ENCODE measurements at regions not wholly inside any gene's neighbourhood (a gene's known extent, or its start where the extent isn't known, plus 50 kb on each side); places are given as distances from the start of the nearest gene placed in this dataset.
"Not testable (repeated sequence)": the region's sequence is repeated elsewhere in the genome, so short reads cannot be mapped to it uniquely, and the experiment has no call there.

- H3K9me3 ChIP-seq (ENCODE audit: control insufficient read depth in 2 of 2, insufficient read depth in 1 of 2, low read length in 1 of 2); H3K4me1 ChIP-seq (ENCODE audit: control insufficient read depth in 2 of 2, insufficient read depth in 2 of 2, low read length in 2 of 2); H3K36me3 ChIP-seq (ENCODE audit: control insufficient read depth in 2 of 2, insufficient read depth in 2 of 2, low read length in 1 of 2); H3K27ac ChIP-seq (ENCODE audit: low read depth in 1 of 2, low read length in 1 of 2); DNase-seq (ENCODE audit: low read depth in 6 of 9, low spot score in 9 of 9); H3K27me3 ChIP-seq (ENCODE audit: control insufficient read depth in 2 of 2, insufficient read depth in 1 of 2, low read length in 1 of 2); H3K4me3 ChIP-seq (ENCODE audit: low read length in 2 of 2): not testable (repeated sequence)
- WGBS: 98% methylated on average over 2 of the region's 2 CpGs
These were observed 904.4 kb upstream of the HS3ST1 start for GRCh38 chr4:12333083-12333482.

- H3K36me3 ChIP-seq (ENCODE audit: control insufficient read depth in 2 of 2, insufficient read depth in 2 of 2, low read length in 1 of 2): no peaks in the 10 kb centered on the region
- 94% methylated on average over 1 of the region's 1 CpG for WGBS
These were observed 896.3 kb upstream of the HS3ST1 start for GRCh38 chr4:12324965-12325364.

GRCh38 chr4:12319765-12320164 lies 891.1 kb upstream of the HS3ST1 start:
- Histone ChIP-seq H3K36me3 (ENCODE audit: control insufficient read depth in 2 of 2, insufficient read depth in 2 of 2, low read length in 1 of 2) (no peaks in the 10 kb centered on the region), H3K27me3 (ENCODE audit: control insufficient read depth in 2 of 2, insufficient read depth in 1 of 2, low read length in 1 of 2) (no peaks in the 10 kb centered on the region), H3K27ac (ENCODE audit: low read depth in 1 of 2, low read length in 1 of 2) (no peak overlapping the region), H3K9me3 (ENCODE audit: control insufficient read depth in 2 of 2, insufficient read depth in 1 of 2, low read length in 1 of 2) (no peaks in the 10 kb centered on the region), H3K4me1 (ENCODE audit: control insufficient read depth in 2 of 2, insufficient read depth in 2 of 2, low read length in 2 of 2) (no peaks in the 10 kb centered on the region), H3K4me3 (ENCODE audit: low read length in 2 of 2) (no peak overlapping the region)
- no peak for DNase-seq (ENCODE audit: low read depth in 6 of 9, low spot score in 9 of 9)
- 83% methylated on average over 4 of the region's 4 CpGs for WGBS

More at GRCh38 chr4:12324965-12325364, 896.3 kb upstream of the HS3ST1 start:
- Histone ChIP-seq H3K4me3 (ENCODE audit: low read length in 2 of 2) (no peak overlapping the region), H3K27ac (ENCODE audit: low read depth in 1 of 2, low read length in 1 of 2) (no peak overlapping the region), H3K9me3 (ENCODE audit: control insufficient read depth in 2 of 2, insufficient read depth in 1 of 2, low read length in 1 of 2) (no peaks in the 10 kb centered on the region), H3K4me1 (ENCODE audit: control insufficient read depth in 2 of 2, insufficient read depth in 2 of 2, low read length in 2 of 2) (no peaks in the 10 kb centered on the region), H3K27me3 (ENCODE audit: control insufficient read depth in 2 of 2, insufficient read depth in 1 of 2, low read length in 1 of 2) (no peaks in the 10 kb centered on the region)
- DNase-seq (ENCODE audit: low read depth in 6 of 9, low spot score in 9 of 9): no peak

GRCh38 chr4:12304905-12305304 lies 876.2 kb upstream of the HS3ST1 start:
- Histone ChIP-seq H3K4me1 (ENCODE audit: control insufficient read depth in 2 of 2, insufficient read depth in 2 of 2, low read length in 2 of 2) (no peaks in the 10 kb centered on the region), H3K9me3 (ENCODE audit: control insufficient read depth in 2 of 2, insufficient read depth in 1 of 2, low read length in 1 of 2) (no peaks in the 10 kb centered on the region), H3K27me3 (ENCODE audit: control insufficient read depth in 2 of 2, insufficient read depth in 1 of 2, low read length in 1 of 2) (no peaks in the 10 kb centered on the region), H3K4me3 (ENCODE audit: low read length in 2 of 2) (no peak overlapping the region), H3K36me3 (ENCODE audit: control insufficient read depth in 2 of 2, insufficient read depth in 2 of 2, low read length in 1 of 2) (no peaks in the 10 kb centered on the region), H3K27ac (ENCODE audit: low read depth in 1 of 2, low read length in 1 of 2) (no peak overlapping the region)
- no peak for DNase-seq (ENCODE audit: low read depth in 6 of 9, low spot score in 9 of 9)
- 96% methylated on average over 3 of the region's 3 CpGs for WGBS

- Histone ChIP-seq H3K36me3 (ENCODE audit: control insufficient read depth in 2 of 2, insufficient read depth in 2 of 2, low read length in 1 of 2) (no peaks in the 10 kb centered on the region), H3K27ac (ENCODE audit: low read depth in 1 of 2, low read length in 1 of 2) (no peak overlapping the region), H3K4me3 (ENCODE audit: low read length in 2 of 2) (no peak overlapping the region), H3K4me1 (ENCODE audit: control insufficient read depth in 2 of 2, insufficient read depth in 2 of 2, low read length in 2 of 2) (no peaks in the 10 kb centered on the region), H3K27me3 (ENCODE audit: control insufficient read depth in 2 of 2, insufficient read depth in 1 of 2, low read length in 1 of 2) (no peaks in the 10 kb centered on the region), H3K9me3 (ENCODE audit: control insufficient read depth in 2 of 2, insufficient read depth in 1 of 2, low read length in 1 of 2) (peaks cover 0 to 9% of the 10 kb centered on the region in 2 donors)
- no peak for DNase-seq (ENCODE audit: low read depth in 6 of 9, low spot score in 9 of 9)
- 92% methylated on average over 1 of the region's 1 CpG for WGBS
These were observed 867.7 kb upstream of the HS3ST1 start for GRCh38 chr4:12296366-12296765.

- H3K4me3 ChIP-seq (ENCODE audit: low read length in 2 of 2): no peak overlapping the region
- 97% methylated on average over 1 of the region's 1 CpG for WGBS
- H3K4me1 ChIP-seq (ENCODE audit: control insufficient read depth in 2 of 2, insufficient read depth in 2 of 2, low read length in 2 of 2): no peaks in the 10 kb centered on the region
- no peak overlapping the region for H3K27ac ChIP-seq (ENCODE audit: low read depth in 1 of 2, low read length in 1 of 2)
- peaks cover 0 to 9% of the 10 kb centered on the region in 2 donors for H3K9me3 ChIP-seq (ENCODE audit: control insufficient read depth in 2 of 2, insufficient read depth in 1 of 2, low read length in 1 of 2)
- DNase-seq (ENCODE audit: low read depth in 6 of 9, low spot score in 9 of 9): no peak
- no peaks in the 10 kb centered on the region for H3K36me3 ChIP-seq (ENCODE audit: control insufficient read depth in 2 of 2, insufficient read depth in 2 of 2, low read length in 1 of 2)
- H3K27me3 ChIP-seq (ENCODE audit: control insufficient read depth in 2 of 2, insufficient read depth in 1 of 2, low read length in 1 of 2): no peaks in the 10 kb centered on the region
These were observed 865.3 kb upstream of the HS3ST1 start for GRCh38 chr4:12293906-12294525.

- Histone ChIP-seq H3K9me3 (ENCODE audit: control insufficient read depth in 2 of 2, insufficient read depth in 1 of 2, low read length in 1 of 2) (peaks cover 0 to 3% of the 10 kb centered on the region in 2 donors), H3K36me3 (ENCODE audit: control insufficient read depth in 2 of 2, insufficient read depth in 2 of 2, low read length in 1 of 2) (no peaks in the 10 kb centered on the region), H3K4me3 (ENCODE audit: low read length in 2 of 2) (no peak overlapping the region), H3K27me3 (ENCODE audit: control insufficient read depth in 2 of 2, insufficient read depth in 1 of 2, low read length in 1 of 2) (no peaks in the 10 kb centered on the region), H3K4me1 (ENCODE audit: control insufficient read depth in 2 of 2, insufficient read depth in 2 of 2, low read length in 2 of 2) (no peaks in the 10 kb centered on the region), H3K27ac (ENCODE audit: low read depth in 1 of 2, low read length in 1 of 2) (no peak overlapping the region)
- 88% methylated on average over 5 of the region's 5 CpGs for WGBS
- no peak for DNase-seq (ENCODE audit: low read depth in 6 of 9, low spot score in 9 of 9)
These were observed 857.7 kb upstream of the HS3ST1 start for GRCh38 chr4:12286351-12286750.

- WGBS: 88% methylated on average over 4 of the region's 4 CpGs
- no peaks in the 10 kb centered on the region for H3K36me3 ChIP-seq (ENCODE audit: control insufficient read depth in 2 of 2, insufficient read depth in 2 of 2, low read length in 1 of 2)
- no peak for DNase-seq (ENCODE audit: low read depth in 6 of 9, low spot score in 9 of 9)
- no peaks in the 10 kb centered on the region for H3K9me3 ChIP-seq (ENCODE audit: control insufficient read depth in 2 of 2, insufficient read depth in 1 of 2, low read length in 1 of 2)
- H3K27me3 ChIP-seq (ENCODE audit: control insufficient read depth in 2 of 2, insufficient read depth in 1 of 2, low read length in 1 of 2): no peaks in the 10 kb centered on the region
- H3K4me3 ChIP-seq (ENCODE audit: low read length in 2 of 2): no peak overlapping the region
- H3K27ac ChIP-seq (ENCODE audit: low read depth in 1 of 2, low read length in 1 of 2): no peak overlapping the region
- no peaks in the 10 kb centered on the region for H3K4me1 ChIP-seq (ENCODE audit: control insufficient read depth in 2 of 2, insufficient read depth in 2 of 2, low read length in 2 of 2)
These were observed 841.9 kb upstream of the HS3ST1 start for GRCh38 chr4:12270546-12270945.

GRCh38 chr4:12265554-12265953 lies 836.9 kb upstream of the HS3ST1 start:
- H3K4me3 ChIP-seq (ENCODE audit: low read length in 2 of 2): no peak overlapping the region
- H3K9me3 ChIP-seq (ENCODE audit: control insufficient read depth in 2 of 2, insufficient read depth in 1 of 2, low read length in 1 of 2): no peaks in the 10 kb centered on the region
- H3K4me1 ChIP-seq (ENCODE audit: control insufficient read depth in 2 of 2, insufficient read depth in 2 of 2, low read length in 2 of 2): no peaks in the 10 kb centered on the region
- H3K27ac ChIP-seq (ENCODE audit: low read depth in 1 of 2, low read length in 1 of 2): no peak overlapping the region
- WGBS: 93% methylated on average over 2 of the region's 2 CpGs
- no peaks in the 10 kb centered on the region for H3K36me3 ChIP-seq (ENCODE audit: control insufficient read depth in 2 of 2, insufficient read depth in 2 of 2, low read length in 1 of 2)
- no peaks in the 10 kb centered on the region for H3K27me3 ChIP-seq (ENCODE audit: control insufficient read depth in 2 of 2, insufficient read depth in 1 of 2, low read length in 1 of 2)
- no peak for DNase-seq (ENCODE audit: low read depth in 6 of 9, low spot score in 9 of 9)

GRCh38 chr4:12260453-12260852 lies 831.8 kb upstream of the HS3ST1 start:
- Histone ChIP-seq H3K27me3 (ENCODE audit: control insufficient read depth in 2 of 2, insufficient read depth in 1 of 2, low read length in 1 of 2) (no peaks in the 10 kb centered on the region), H3K36me3 (ENCODE audit: control insufficient read depth in 2 of 2, insufficient read depth in 2 of 2, low read length in 1 of 2) (no peaks in the 10 kb centered on the region), H3K27ac (ENCODE audit: low read depth in 1 of 2, low read length in 1 of 2) (no peak overlapping the region), H3K9me3 (ENCODE audit: control insufficient read depth in 2 of 2, insufficient read depth in 1 of 2, low read length in 1 of 2) (no peaks in the 10 kb centered on the region), H3K4me1 (ENCODE audit: control insufficient read depth in 2 of 2, insufficient read depth in 2 of 2, low read length in 2 of 2) (no peaks in the 10 kb centered on the region), H3K4me3 (ENCODE audit: low read length in 2 of 2) (no peak overlapping the region)
- WGBS: 98% methylated on average over 3 of the region's 3 CpGs
- no peak for DNase-seq (ENCODE audit: low read depth in 6 of 9, low spot score in 9 of 9)
